GM04503 (cell line): ENCODE measurements at regions not wholly inside any gene's neighbourhood (a gene's known extent, or its start where the extent isn't known, plus 50 kb on each side); places are given as distances from the start of the nearest gene placed in this dataset.

Experiments used
- DNase-seq: peaks from one replicate; pipeline ENCODE4 v3.0.0-alpha.2; 2012; ENCODE audit warnings: low read depth

DNA sequence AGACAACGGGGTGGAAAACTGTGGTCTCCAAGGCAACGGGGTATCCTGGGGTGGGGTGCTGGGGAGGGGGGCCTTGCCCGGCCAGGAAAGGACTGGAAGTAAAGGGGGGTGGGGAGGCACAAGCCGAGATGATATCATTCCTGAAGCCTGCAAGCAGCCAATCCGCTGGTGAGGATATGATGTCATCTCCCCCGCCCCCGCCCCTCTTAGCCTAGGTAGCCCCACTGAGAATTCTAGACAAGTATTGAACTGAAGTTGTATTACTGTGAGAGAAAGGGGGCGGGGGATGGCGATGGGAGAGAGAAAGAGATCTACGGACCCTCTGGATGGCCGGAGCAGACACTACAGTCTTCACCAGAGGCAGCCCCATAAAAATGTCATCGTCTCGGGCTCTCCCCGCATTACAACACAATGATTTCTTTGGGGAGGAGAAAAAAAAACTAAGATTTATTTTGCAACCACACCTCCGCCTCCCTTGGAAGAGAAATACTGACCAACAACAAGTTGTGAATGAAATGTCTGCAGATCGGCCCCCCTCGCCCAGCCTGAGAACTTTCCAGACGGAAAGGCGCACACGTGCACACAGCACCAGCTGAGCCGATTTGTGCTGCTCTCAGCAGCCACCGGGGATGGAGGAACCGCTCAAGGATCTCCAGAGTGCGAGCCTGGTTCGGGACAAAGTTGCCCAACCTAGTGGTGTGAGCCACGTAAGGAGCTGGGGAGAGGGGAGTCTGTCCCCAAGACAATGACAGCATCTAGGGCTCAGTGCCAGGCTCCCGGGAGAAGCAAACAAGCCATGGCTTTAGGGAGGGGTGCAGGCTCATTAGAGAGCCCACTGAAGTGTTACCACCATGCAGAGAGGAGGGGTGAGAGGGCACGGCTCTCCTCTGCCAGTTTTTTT, 222.1 kb downstream of the SOX9 start:
- no peak for DNase-seq

GRCh38 chr17:72343911-72344310, 223.1 kb downstream of the SOX9 start:
- no peak for DNase-seq

DNA sequence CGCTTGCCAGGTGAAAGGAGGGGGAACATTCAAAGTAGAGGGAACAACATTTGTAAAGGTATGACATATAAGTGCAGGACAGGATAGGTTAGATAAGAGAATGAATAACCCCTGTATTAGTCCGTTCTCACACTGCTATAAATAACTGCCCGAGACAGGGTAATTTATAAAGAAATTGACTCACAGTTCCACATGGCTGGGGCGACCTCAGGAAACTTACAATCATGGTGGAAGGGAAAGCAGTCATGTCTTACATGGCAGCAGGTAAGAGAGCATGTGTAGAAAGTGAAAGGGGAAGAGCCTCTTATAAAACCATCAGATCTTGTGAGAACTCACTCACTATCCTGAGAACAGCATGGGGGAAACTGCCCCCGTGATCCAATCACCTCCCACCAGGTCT, 223.8 kb downstream of the SOX9 start:
- no peak for DNase-seq

DNA sequence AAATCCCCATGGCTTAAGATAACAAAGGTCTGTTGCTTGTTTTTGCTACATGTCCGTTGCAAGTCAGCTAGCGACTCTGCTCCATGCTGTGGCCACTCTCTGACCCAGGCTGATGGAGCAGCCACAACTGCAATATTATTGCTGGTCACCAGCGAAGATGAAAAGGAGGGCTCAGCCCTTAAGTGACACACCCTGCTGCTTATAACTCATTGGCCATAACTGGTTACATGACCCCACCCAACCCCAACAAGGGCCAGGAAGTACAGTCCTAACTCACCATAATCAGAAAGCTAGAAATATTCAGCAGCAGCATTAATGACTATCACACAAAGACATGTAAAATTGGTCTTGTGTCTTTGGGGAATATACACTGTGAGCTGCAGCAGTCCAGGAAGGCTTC, 224.3 kb downstream of the SOX9 start:
- no peak for DNase-seq

DNA sequence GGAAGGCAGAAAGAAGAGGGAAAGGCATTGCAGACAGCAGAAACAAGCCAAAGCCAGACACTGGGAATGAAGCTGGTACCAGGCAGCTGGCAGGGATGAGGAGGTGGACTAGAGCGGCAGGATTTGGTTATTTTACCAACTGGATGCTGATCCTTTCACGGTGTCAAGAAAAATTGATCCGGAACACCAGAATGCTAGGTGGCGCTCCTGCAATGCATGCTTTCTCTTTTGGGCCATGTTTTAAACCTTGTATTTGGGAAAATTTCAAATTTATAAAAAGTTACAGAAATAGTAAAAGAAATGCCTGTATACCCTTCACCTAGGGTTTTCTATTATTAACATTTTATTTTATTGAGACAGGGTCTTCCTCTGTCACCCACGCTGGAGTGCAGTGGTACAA, 224.7 kb downstream of the SOX9 start:
- DNase-seq, result no peak

DNA sequence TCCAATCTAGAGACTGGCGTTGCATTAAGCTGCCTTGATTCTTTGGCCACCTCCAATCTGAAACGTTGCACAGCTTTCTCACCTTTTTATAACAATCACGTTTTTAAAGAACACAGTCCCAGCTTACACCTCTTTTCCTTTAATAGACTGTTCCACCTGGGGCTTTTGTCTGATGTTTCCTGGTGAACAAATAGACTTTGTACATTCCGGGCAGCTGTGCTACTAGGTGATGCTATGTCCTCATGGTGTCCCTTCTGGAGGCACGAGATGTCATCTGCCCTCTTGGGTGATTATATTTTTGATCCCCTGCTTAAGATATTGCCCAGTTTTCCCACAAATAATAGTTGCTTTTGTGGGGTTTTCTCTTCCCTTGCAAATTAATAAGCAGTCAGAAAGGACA, 225.5 kb downstream of the SOX9 start:
- no peak for DNase-seq

DNA sequence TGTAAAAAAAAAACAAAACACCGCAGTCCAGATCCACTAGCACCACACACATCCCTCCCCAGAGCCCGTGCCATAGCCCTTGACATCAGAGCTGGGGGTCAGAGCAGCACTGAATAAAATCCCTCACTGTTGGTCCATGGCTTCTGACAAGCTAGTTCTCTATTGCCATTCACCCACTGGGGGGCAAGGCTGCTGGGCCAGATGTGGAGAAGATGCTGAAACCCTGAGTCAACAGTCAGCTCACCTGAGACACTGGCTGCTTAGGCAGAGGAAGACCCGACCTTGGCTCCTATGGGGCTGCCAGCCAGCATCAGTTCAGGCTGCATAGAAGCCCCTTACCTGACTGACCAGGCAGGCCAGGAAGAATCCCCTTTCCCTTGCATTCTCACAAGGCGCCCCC, 228.2 kb downstream of the SOX9 start:
- no peak for DNase-seq

DNA sequence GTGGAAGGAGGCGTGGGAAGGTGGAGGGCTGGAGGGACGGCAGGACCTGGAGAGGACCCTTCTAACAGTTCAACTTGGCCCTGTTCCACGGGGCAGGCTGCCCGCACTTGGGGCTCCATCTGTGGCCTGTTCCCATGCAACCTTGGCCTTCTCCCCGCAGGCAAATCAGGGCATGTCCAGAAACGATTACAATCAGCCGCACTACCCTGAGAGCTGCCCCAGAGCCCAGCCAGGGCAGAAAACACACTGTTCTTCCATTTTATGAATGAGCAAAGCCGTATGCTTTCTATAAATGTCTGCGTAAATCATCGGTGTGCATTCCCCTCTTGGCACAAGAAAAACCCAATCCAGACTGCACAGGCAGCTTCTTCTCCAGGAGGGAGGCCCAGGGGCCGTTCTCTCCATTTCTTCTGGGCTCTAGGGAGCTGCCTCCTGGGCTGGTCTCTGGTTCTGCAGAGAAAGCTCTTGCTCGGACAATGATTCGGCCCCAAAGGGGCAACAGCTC, 228.7 kb downstream of the SOX9 start:
- no peak for DNase-seq

DNA sequence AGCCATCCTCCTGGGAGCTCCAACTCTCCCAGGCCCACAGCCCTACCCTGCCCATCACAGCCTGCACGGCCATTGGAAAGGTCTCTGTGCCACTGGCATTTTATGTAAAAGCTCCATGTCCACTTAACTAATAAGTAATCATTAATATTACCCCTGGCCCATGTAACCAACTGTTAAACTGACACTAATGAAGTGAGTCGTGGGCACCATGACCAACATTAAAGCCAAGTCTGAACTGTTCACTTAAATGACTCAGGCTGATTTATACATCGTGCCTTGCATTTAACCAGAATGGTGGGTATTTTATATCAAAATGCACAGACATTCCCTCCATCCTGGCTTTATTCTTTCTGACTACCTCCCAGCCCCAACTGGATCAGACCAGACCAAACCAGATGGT, 229.3 kb downstream of the SOX9 start:
- no peak for DNase-seq

DNA sequence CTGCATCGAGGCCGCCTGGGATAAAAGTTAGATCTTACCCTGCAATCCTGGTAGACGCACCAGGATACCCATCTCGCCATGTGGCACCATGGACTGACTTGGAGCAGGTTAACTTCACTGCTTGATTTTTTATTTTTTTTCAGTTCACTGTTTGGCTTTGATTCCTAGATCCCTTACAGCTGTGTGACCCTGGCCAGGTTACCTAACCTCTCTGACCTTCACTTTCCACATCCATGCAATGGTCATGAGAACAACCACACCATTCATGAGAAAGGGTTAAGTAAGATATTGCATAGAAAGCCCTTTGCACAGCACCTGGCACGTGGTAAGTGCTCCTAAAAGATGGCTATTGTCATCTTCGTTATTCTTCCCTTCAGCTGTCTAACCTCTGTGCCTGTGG, 230.5 kb downstream of the SOX9 start:
- DNase-seq, result no peak

GRCh38 chr17:72351884-72352346, 231.1 kb downstream of the SOX9 start:
- DNase-seq, result no peak

DNA sequence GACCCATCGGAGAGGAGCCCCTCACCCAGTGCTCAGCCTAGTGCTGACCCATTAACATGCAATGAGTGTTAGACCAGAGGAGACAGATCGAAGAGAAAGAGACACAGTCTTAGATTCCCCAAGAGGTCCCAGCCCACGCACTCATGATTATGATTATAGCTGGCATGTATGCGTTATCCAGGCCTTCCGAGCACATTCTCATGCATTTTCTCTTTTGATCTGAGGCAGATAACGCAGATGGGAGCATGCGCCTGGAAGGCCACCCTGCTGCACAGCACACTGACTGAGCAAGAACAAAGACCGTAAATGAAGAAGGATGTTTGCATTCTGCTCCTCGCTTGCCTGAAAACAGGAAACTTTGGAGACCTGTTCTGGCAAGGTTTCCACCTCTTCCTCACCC, 232.7 kb downstream of the SOX9 start:
- no peak for DNase-seq

- DNase-seq, result no peak
These were observed 233.3 kb downstream of the SOX9 start for GRCh38 chr17:72354071-72354470.

DNA sequence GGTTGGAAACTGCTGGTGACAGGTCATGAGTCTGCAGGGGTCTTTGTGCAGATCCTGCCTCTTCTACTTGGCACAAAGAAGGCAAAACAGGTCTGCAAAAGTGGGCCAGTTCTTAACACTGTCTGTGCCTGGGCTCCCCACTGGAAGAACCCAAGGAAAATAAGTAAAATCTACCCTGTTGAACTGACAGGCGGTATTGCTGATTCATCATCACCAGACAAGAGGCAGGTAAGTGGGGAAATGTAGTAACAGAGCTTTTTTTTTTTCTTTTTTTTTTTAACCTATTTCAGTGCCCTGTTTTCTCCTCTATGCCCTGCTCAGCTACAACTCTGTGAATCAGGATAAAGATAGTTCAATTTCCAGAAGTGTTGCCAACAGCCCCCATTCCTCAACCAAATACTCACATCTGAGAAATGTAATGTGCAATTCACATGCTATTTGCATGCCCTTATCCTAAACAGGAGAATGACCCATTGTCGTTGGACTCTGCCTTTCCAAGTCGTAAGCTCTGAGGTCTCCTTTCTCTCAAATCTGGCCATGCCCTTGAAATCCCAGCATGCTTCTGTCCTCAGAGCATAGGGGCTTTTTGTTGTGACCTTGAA, 237.0 kb downstream of the SOX9 start:
- no peak for DNase-seq

GRCh38 chr17:72358465-72358864, 237.6 kb downstream of the SOX9 start:
- peak; percentile 59 for DNase-seq

- DNase-seq, result no peak
These were observed 238.5 kb downstream of the SOX9 start for GRCh38 chr17:72359274-72359673.

GRCh38 chr17:72359811-72360210, 239.0 kb downstream of the SOX9 start:
- no peak for DNase-seq

DNA sequence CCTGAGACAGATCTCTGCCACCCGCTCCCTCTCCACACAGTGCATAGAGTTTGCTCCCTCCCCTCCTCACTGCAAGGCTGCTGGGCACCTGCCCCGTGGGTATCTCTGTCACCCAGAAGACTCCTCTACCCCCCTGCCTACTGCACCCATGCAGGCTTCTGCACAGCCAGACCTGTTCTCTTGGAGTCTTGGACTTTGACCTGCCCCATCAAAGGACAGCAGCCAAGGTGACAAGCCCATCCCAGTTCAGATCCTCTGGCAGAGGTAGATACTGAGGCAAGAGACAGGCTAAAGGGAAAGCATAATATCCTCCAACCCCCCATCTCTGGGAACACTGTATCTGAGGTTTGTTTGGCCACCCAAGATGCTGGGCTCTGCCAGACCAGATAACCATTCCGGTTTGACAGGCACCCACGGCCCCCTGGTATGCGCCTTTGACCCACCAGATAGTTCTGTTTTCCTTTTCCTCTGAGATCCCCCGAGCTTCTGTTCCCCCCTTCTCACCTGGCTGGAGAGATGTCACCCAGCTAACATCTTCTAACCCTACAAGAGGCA, 239.6 kb downstream of the SOX9 start:
- no peak for DNase-seq

- no peak for DNase-seq
These were observed 241.1 kb downstream of the SOX9 start for GRCh38 chr17:72361892-72362291.

GRCh38 chr17:72362376-72363088, 241.7 kb downstream of the SOX9 start:
- DNase-seq, result no peak

DNA sequence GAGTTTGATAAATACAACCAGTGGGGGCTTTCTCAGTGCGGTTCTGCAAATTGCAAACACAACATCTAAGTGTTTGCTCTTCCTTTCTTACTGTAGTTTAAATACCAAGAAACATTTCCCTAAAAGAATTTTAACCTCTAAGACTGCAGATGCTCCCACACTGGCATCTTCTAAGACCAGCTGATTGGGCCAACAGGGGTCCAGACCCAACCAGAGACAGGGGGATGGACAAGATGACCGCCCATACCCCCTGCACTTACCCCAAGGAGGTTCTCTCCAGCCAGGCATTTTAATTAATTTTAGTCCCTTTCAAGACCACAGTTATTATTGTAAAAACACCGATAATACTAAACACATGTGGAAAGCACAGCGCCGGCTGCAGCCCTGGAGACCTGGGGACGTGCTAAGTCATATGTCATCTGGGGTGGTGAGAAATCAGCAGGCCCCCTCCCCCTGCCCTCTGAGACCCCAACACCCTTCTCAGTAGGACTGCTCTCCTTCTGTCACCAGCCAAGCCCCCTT, 242.3 kb downstream of the SOX9 start:
- no peak for DNase-seq

GRCh38 chr17:72365857-72366414, 245.1 kb downstream of the SOX9 start:
- no peak for DNase-seq
